ENCODE measurements at regions not wholly inside any gene's neighbourhood (a gene's known extent, or its start where the extent isn't known, plus 50 kb on each side); places are given as distances from the start of the nearest gene placed in this dataset.
"Not testable (repeated sequence)": the region's sequence is repeated elsewhere in the genome, so short reads cannot be mapped to it uniquely, and the experiment has no call there.

DNA sequence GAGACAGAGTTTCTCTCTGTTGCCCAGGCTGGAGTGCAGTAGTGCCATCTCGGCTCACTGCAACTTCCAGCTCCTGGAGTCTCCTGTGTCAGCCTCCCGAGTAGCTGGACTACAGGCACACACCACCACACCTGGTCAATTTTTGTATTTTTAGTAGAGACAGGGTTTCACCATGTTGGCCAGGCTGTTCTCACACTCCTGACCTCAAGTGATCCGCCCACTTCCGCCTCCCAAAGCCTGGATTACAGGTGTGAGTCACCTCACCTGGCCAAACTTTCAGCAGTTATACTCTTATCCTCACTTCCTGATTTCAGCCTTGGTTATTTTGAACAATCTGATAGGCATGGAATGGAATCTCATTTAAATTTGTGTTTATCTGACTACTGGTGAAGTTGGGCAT lies 763.0 kb upstream of the TMEM132C start:
- DNase-seq (ENCODE audit: low read depth, low spot score); H3K4me3 ChIP-seq (ENCODE audit: low read length): not testable (repeated sequence)

- DNase-seq (ENCODE audit: low read depth, low spot score), result no peak
- no peak overlapping the region for H3K4me3 ChIP-seq (ENCODE audit: low read length)
Measured at GRCh38 chr12:127504874-127505273, 762.1 kb upstream of the TMEM132C start.

GRCh38 chr12:127507341-127507740 lies 759.6 kb upstream of the TMEM132C start:
- DNase-seq (ENCODE audit: low read depth, low spot score), result no peak
- H3K4me3 ChIP-seq (ENCODE audit: low read length), result no peak overlapping the region

DNA sequence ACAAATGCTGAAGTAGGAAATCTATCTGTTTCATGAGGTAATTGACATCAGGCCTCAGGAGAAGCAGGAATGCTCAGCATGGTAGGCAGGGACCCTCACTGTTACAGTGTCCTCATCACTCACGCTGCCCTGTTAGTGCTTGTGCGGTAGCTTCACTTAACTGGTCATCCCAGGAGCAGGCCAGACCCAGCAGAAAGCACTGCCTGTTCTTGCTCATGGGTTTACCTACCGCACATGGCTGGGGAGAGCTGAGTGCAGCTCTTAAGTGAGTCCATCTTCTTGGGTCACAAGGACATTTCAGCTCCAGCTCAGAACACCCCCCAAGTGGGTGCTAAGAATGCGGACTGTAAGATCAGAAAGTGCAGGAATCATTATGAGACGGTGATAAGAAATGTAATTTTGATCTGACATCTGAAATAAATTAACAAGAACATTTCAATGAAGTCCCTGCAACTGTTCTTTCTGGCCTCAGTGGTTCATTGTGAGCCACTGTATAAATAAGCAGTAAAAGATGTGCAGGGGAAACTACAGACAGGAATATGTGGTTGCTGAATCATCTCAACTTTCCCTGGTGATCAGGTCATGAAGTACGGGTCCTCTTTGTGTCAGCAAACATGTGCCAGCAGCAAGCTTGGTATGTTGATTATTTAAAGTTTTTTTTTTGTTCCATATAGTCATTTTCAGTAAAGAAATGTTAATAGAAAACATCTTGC lies 757.7 kb upstream of the TMEM132C start:
- H3K4me3 ChIP-seq (ENCODE audit: low read length), result no peak overlapping the region
- no peak for DNase-seq (ENCODE audit: low read depth, low spot score)

- H3K4me3 ChIP-seq (ENCODE audit: low read length), result no peak overlapping the region
- DNase-seq (ENCODE audit: low read depth, low spot score), result no peak
Measured at GRCh38 chr12:127515941-127516340, 751.0 kb upstream of the TMEM132C start.

DNA sequence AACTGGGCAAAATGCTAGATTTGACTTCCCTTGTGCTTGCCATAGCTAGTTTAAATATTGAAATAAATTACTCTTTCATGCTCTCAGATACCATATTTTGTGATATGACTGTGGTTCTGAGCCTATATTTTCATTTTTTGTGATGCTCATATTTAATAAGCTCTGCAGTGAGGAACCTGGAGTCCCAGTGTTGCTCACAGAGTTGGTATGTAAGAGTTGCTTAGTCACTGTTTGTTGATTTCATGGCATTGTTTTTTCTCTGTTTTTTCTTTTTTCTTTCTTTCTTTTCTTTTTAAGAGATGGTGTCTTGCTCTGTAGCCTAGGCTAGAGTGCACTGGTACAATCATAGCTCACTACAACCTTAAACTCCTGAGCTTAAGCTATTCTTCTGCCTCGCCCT lies 750.5 kb upstream of the TMEM132C start:
- H3K4me3 ChIP-seq (ENCODE audit: low read length), result no peak overlapping the region
- DNase-seq (ENCODE audit: low read depth, low spot score), result no peak

- H3K4me3 ChIP-seq (ENCODE audit: low read length), result no peak overlapping the region
Measured at GRCh38 chr12:127519779-127520178, 747.2 kb upstream of the TMEM132C start.

DNA sequence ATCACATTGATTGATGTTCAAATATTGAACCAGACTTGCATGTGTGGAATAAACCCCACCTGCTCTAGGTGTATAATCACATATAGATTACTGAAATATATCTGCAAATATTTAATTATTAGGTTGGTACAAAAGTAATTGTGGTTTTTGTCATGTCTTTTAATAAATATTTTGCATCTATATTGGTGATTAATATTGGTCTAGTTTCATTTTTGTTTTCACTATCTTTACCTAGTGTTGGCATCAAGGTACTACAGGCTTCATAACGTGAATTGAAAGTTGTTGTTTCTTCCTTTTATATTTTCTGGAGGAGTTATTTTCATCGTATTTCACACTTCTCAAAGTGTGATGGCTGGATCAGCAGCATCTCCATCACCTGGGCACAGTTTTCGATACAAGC lies 740.0 kb upstream of the TMEM132C start:
- no peak for DNase-seq (ENCODE audit: low read depth, low spot score)

More at GRCh38 chr12:127519779-127520178, 747.2 kb upstream of the TMEM132C start:
- DNase-seq (ENCODE audit: low read depth, low spot score), result no peak

GRCh38 chr12:127528551-127528950 lies 738.4 kb upstream of the TMEM132C start:
- no peak overlapping the region for H3K4me3 ChIP-seq (ENCODE audit: low read length)
- no peak for DNase-seq (ENCODE audit: low read depth, low spot score)

More for the DNA sequence above, 740.0 kb upstream of the TMEM132C start:
- no peak overlapping the region for H3K4me3 ChIP-seq (ENCODE audit: low read length)

DNA sequence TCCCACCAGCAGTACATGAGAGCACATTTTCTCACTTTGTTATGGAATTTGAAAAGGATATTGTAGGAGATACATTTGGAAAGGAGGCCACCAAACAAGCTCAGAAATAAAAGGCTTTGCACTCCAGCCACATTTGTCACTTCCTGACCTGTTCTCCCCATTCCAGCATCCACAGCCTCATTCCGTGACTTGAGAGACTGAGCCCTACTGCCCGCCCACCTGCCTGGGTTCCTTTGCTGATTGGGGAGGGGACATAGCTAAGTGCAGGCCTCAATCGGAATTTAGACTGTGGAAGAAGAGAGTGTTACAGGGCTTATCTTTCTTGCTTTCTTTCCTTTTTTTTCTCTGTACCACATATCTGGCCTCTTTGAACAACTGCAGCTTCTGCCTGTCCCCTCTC lies 735.4 kb upstream of the TMEM132C start:
- DNase-seq (ENCODE audit: low read depth, low spot score), result no peak
- no peak overlapping the region for H3K4me3 ChIP-seq (ENCODE audit: low read length)

- H3K4me3 ChIP-seq (ENCODE audit: low read length), result no peak overlapping the region
Measured at GRCh38 chr12:127533353-127533752, 733.6 kb upstream of the TMEM132C start.

GRCh38 chr12:127536833-127537428 lies 730.0 kb upstream of the TMEM132C start:
- DNase-seq (ENCODE audit: low read depth, low spot score), result no peak
- H3K4me3 ChIP-seq (ENCODE audit: low read length), result no peak overlapping the region

More at GRCh38 chr12:127533353-127533752, 733.6 kb upstream of the TMEM132C start:
- DNase-seq (ENCODE audit: low read depth, low spot score), result no peak

DNA sequence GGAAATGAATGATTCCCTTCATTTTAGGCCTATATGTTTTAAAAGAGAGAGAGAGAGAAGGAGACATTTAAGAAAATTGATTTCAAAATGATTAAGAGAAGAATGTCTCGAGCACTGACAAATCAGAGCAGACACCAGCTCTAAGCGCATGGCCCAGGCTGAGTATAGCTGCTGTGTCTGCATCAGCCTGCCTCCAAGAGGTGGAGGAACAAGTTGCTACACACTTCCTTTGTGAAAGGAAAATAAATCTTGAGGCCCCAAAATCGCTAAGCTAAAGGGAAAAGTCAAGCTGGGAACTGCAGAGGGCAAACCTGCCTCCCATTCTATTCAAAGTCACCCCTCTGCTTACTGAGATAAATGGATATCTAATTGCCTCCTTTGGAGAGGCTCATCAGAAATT lies 728.7 kb upstream of the TMEM132C start:
- H3K4me3 ChIP-seq (ENCODE audit: low read length), result no peak overlapping the region
- DNase-seq (ENCODE audit: low read depth, low spot score), result no peak

GRCh38 chr12:127539226-127539858 lies 727.6 kb upstream of the TMEM132C start:
- no peak for DNase-seq (ENCODE audit: low read depth, low spot score)
- H3K4me3 ChIP-seq (ENCODE audit: low read length), result no peak overlapping the region

GRCh38 chr12:127542391-127542790 lies 724.6 kb upstream of the TMEM132C start:
- no peak overlapping the region for H3K4me3 ChIP-seq (ENCODE audit: low read length)

DNA sequence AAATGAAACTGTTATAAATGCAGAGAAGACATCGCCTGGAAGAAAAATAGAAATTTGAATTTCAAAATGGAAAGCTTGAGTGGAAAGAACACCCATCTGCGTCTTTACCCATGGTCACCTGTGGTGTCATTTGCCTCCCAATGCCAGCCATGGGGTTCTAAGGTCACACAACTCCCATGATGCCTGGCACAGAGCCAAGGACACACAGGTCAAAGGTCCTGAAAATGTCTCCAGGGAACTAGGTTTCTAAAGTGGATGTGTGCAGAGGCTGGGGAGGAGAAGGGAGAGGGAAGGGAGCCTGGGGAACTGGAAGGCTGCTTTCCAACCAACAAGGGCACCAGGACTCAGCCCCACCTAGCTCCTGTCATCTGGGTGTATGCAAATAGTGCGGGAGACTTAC lies 724.0 kb upstream of the TMEM132C start:
- DNase-seq (ENCODE audit: low read depth, low spot score), result no peak
- no peak overlapping the region for H3K4me3 ChIP-seq (ENCODE audit: low read length)

More at GRCh38 chr12:127542391-127542790, 724.6 kb upstream of the TMEM132C start:
- no peak for DNase-seq (ENCODE audit: low read depth, low spot score)

DNA sequence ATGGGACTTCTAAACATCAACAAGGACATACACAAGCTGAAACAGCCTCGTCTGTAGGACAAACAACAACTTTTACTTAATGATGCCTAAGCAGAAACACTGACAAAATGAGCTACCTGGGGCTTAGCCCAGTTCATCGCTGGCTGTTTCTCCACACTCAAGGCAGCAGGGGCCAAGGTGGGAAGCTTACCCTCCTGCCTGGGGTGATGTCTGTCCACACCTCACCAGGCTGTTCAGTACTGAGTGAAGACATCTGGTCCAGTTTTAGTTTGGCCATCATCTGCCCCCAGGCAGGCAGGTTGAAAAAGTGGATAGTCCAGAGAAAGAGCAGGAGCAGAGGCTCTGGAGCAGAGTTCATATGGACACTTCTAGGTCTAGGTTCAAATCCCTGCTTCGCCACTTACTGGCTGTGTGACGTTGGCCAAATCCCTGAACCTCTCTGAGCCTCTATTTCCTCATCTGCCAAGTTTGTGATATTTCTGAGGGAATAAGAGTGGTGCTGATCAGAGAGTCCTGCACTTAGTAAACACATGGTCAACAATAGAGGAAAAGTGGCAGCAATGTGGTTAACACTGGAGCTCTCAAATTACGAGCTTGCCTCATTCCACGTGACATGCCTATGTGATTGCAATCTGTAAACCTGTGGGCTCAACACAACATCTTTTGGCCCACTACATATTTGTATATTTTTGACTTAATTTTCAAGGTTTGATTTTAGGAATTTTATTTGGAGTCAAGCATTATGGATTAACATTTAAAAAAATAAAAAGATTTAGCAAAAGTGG lies 720.1 kb upstream of the TMEM132C start:
- no peak overlapping the region for H3K4me3 ChIP-seq (ENCODE audit: low read length)
- no peak for DNase-seq (ENCODE audit: low read depth, low spot score)

- DNase-seq (ENCODE audit: low read depth, low spot score), result no peak
- no peak overlapping the region for H3K4me3 ChIP-seq (ENCODE audit: low read length)
Measured at GRCh38 chr12:127548123-127548553, 718.8 kb upstream of the TMEM132C start.

DNA sequence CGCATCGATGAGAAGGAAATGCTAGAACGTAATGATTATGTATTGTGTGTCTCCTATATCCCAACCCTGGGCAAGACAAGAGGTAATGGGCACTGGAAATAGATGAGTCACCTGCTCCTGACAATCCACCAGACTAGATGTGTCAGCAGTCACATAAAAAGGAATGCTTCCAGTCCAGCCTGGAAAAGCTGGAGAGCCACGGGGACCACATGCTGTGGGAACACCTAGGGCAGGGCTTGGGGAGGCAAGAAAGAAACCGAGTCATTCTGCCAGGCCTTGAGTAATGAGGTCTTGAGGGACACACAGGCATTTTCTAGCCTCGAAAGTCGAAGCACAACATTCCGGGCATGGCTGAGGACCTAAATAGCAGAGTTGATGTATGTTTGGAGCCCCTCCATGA lies 716.7 kb upstream of the TMEM132C start:
- no peak for DNase-seq (ENCODE audit: low read depth, low spot score)
- H3K4me3 ChIP-seq (ENCODE audit: low read length), result no peak overlapping the region

DNA sequence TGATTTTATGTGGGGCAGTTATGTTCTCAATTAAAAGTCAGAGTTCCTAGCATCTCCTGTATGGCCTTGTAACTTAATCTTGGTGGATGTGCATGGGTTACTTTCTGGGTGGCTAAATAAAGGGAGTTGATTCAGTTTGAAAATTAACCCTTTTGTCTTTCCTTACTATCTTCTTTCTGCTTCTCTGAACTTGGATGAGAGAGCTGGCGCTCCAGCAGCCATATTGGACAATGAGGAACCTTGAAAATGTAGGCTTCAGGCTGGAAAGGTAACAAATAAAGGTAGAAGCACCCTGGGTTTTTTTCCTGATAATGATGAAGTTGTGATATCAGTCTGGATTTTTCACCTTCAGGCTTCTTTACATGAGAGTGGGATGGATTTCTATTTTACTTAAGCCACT lies 714.1 kb upstream of the TMEM132C start:
- DNase-seq (ENCODE audit: low read depth, low spot score), result no peak
- no peak overlapping the region for H3K4me3 ChIP-seq (ENCODE audit: low read length)

Data from Jurkat, Clone E6-1 (cell line).